T-cell (primary cell): ENCODE measurements at regions not wholly inside any gene's neighbourhood (a gene's known extent, or its start where the extent isn't known, plus 50 kb on each side); places are given as distances from the start of the nearest gene placed in this dataset.
"Not testable (repeated sequence)": the region's sequence is repeated elsewhere in the genome, so short reads cannot be mapped to it uniquely, and the experiment has no call there.

Experiments used
- ATAC-seq, 4 experiments: fragments of 200-7000 bp in 3 of 4; fragments of 150-1000 bp in 1 of 4; cut with Tn5 transposase; replicated peaks in 1 of 4; 1 replicate in 3 of 4; 2 replicates in 1 of 4; pipeline ENCODE4 v1.10.0; 2021; ENCODE audit warnings: moderate library complexity in 3 of 4, mild to moderate bottlenecking in 2 of 4, moderate number of reproducible peaks in 1 of 4
- CTCF ChIA-PET, 2 donors: fragments of 300-600 bp; sonication (Branson Sonifier 250); formaldehyde crosslinking; loops; one replicate each; lab custom pipeline; 2022; ENCODE audit warnings: antibody characterized with exemption in 2 of 2; lab: Charles Lee
- POLR2A ChIA-PET, 2 donors: fragments of 300-600 bp; sonication (Branson Sonifier 250); formaldehyde crosslinking; loops; one replicate each; lab custom pipeline; 2022; ENCODE audit warnings: antibody characterized with exemption in 2 of 2; lab: Charles Lee
- DNase-seq, 35 experiments: peaks; one replicate each; pipeline versions ENCODE4 v3.0.0 to v3.0.0-alpha.2; 2013 to 2023
- H3K27ac ChIP-seq: one replicate; pipeline ENCODE4 v1.5.1; 2013; ENCODE audit warnings: low read length
- H3K27me3 ChIP-seq, 2 experiments: replicated peaks in 1 of 2; 1 replicate in 1 of 2; 2 replicates in 1 of 2; pipeline versions ENCODE4 v1.6.1 to v1.7.0; 2013; ENCODE audit warnings: low read length in 1 of 2, mixed read lengths in 1 of 2; ENCODE audit not compliant: control insufficient read depth in 2 of 2, insufficient read depth in 2 of 2; ENCODE audit errors: extremely low read depth in 1 of 2
- H3K36me3 ChIP-seq, 2 donors: 1 replicate in 1 of 2; 2 replicates in 1 of 2; pipeline versions ENCODE4 v1.6.1 to v1.7.0; 2013; ENCODE audit warnings: low read length in 1 of 2; ENCODE audit not compliant: control insufficient read depth in 2 of 2, insufficient read depth in 1 of 2; ENCODE audit errors: extremely low read depth in 1 of 2
- H3K4me1 ChIP-seq, 2 experiments: 1 replicate in 1 of 2; 2 replicates in 1 of 2; pipeline versions ENCODE4 v1.6.1 to v1.7.0; 2013; ENCODE audit warnings: low read length in 2 of 2, mixed read lengths in 1 of 2; ENCODE audit not compliant: insufficient read depth in 2 of 2, control insufficient read depth in 1 of 2; ENCODE audit errors: extremely low read depth in 1 of 2
- H3K4me3 ChIP-seq, 2 donors: 1 replicate in 1 of 2; 2 replicates in 1 of 2; pipeline versions ENCODE4 v1.5.1 to v1.7.0; 2013; ENCODE audit warnings: mild to moderate bottlenecking in 2 of 2, low read length in 1 of 2, moderate library complexity in 1 of 2; ENCODE audit not compliant: control insufficient read depth in 1 of 2; ENCODE audit errors: extremely low read depth in 1 of 2
- H3K9me3 ChIP-seq: 2 replicates; pipeline ENCODE4 v1.7.0; 2013
- H3K27ac Mint-ChIP-seq, 2 donors: one replicate each; pipeline ENCODE4 v1.8.0; 2020 to 2021; ENCODE audit warnings: mild to moderate bottlenecking in 2 of 2, mixed read lengths in 2 of 2
- H3K27me3 Mint-ChIP-seq, 2 donors: one replicate each; pipeline ENCODE4 v1.8.0; 2021 to 2022; ENCODE audit warnings: mixed read lengths in 2 of 2
- H3K36me3 Mint-ChIP-seq: one replicate; pipeline ENCODE4 v1.8.0; 2021; ENCODE audit warnings: mixed read lengths
- H3K4me1 Mint-ChIP-seq, 3 donors: one replicate each; pipeline ENCODE4 v1.8.0; 2020 to 2022; ENCODE audit warnings: mixed read lengths in 3 of 3, mild to moderate bottlenecking in 1 of 3
- H3K4me3 Mint-ChIP-seq, 3 donors: one replicate each; pipeline ENCODE4 v1.8.0; 2020 to 2022; ENCODE audit warnings: mild to moderate bottlenecking in 3 of 3, mixed read lengths in 3 of 3, moderate library complexity in 3 of 3
- H3K9me3 Mint-ChIP-seq, 3 donors: one replicate each; pipeline ENCODE4 v1.8.0; 2020 to 2022; ENCODE audit warnings: mixed read lengths in 3 of 3
- WGBS: methylation state at CpG from one replicate; pipeline ENCODE4 v1.1.5; 2013; ENCODE audit warnings: missing lambda C conversion rate; ENCODE audit not compliant: insufficient coverage; 5-methylcytosine and 5-hydroxymethylcytosine counted together

GRCh38 chr10:48055395-48055794, 55.8 kb upstream of the FAM25C start:
- H3K4me1 Mint-ChIP-seq, H3K27me3 ChIP-seq, H3K9me3 ChIP-seq, H3K27me3 Mint-ChIP-seq, H3K36me3 Mint-ChIP-seq, POLR2A ChIA-PET, H3K27ac Mint-ChIP-seq, H3K36me3 ChIP-seq, ATAC-seq, H3K27ac ChIP-seq, DNase-seq, H3K4me1 ChIP-seq, H3K9me3 Mint-ChIP-seq, H3K4me3 Mint-ChIP-seq, CTCF ChIA-PET, H3K4me3 ChIP-seq: not testable (repeated sequence)
- WGBS, result no CpG with 5 or more reads among the region's 3 CpGs
